Spleen (tissue), 11 donors: ENCODE measurements at regions not wholly inside any gene's neighbourhood (a gene's known extent, or its start where the extent isn't known, plus 50 kb on each side); places are given as distances from the start of the nearest gene placed in this dataset.
"Not testable (repeated sequence)": the region's sequence is repeated elsewhere in the genome, so short reads cannot be mapped to it uniquely, and the experiment has no call there.

Source experiments
- DNase-seq: peaks from one replicate; pipeline ENCODE4 v3.0.0-alpha.2; 2020
- H3K27ac ChIP-seq, 8 donors: fragments of 200-600 bp; sonication (generic) in 7 of 8; 1 replicate in 4 of 8; 2 replicates in 4 of 8; pipeline versions ENCODE4 v1.5.0 to v1.8.0; 2016 to 2021; ENCODE audit warnings: inconsistent platforms in 4 of 8, mild to moderate bottlenecking in 4 of 8, moderate library complexity in 1 of 8
- H3K27me3 ChIP-seq, 7 donors: fragments of 200-600 bp; sonication (generic) in 6 of 7; replicated peaks in 1 of 7; 1 replicate in 4 of 7; 2 replicates in 3 of 7; pipeline versions ENCODE4 v1.5.0 to v1.8.0; 2016 to 2021; ENCODE audit warnings: inconsistent platforms in 3 of 7, mild to moderate bottlenecking in 1 of 7
- H3K36me3 ChIP-seq, 6 donors: fragments of 200-600 bp; sonication (generic) in 5 of 6; 1 replicate in 4 of 6; 2 replicates in 2 of 6; pipeline versions ENCODE4 v1.5.0 to v1.8.0; 2016 to 2021; ENCODE audit warnings: inconsistent platforms in 2 of 6
- H3K4me1 ChIP-seq, 6 donors: fragments of 200-600 bp; sonication (generic) in 5 of 6; 1 replicate in 3 of 6; 2 replicates in 3 of 6; pipeline versions ENCODE4 v1.5.0 to v1.8.0; 2016 to 2021; ENCODE audit warnings: inconsistent platforms in 3 of 6
- H3K4me3 ChIP-seq, 8 donors: fragments of 200-600 bp; sonication (generic) in 7 of 8; 1 replicate in 4 of 8; 2 replicates in 4 of 8; pipeline versions ENCODE4 v1.5.0 to v1.8.0; 2016 to 2021; ENCODE audit warnings: inconsistent platforms in 4 of 8, mild to moderate bottlenecking in 4 of 8, moderate library complexity in 2 of 8
- H3K9me3 ChIP-seq, 8 donors: fragments of 200-600 bp; sonication (generic) in 7 of 8; 1 replicate in 4 of 8; 2 replicates in 4 of 8; pipeline versions ENCODE4 v1.5.0 to v1.8.0; 2016 to 2021; ENCODE audit warnings: inconsistent platforms in 4 of 8
- POLR2A ChIP-seq, 3 donors: fragments of 450-650 bp; IDR thresholded peaks; one replicate each; pipeline ENCODE4 v1.5.1; 2017; ENCODE audit warnings: antibody characterized with exemption in 3 of 3, mild to moderate bottlenecking in 1 of 3
- POLR2AphosphoS5 ChIP-seq, 3 donors: sonication (generic); formaldehyde crosslinking; IDR thresholded peaks; one replicate each; pipeline ENCODE4 v1.5.1; 2017; ENCODE audit warnings: antibody characterized with exemption in 3 of 3
- WGBS, 5 donors: extraction: QIAGEN DNeasy Blood & Tissue Kit in 3 of 5; methylation state at CpG; one replicate each; pipeline versions ENCODE4 v1.1.5 to v1.1.7; 2013 to 2018; 5-methylcytosine and 5-hydroxymethylcytosine counted together
- intact Hi-C: fragments of 100-400 bp; cut with DNase I; formaldehyde crosslinking; loops from one replicate; pipeline ENCODE4 v1.15.0; 2023; ENCODE audit warnings: low total_unique reads
- TF ChIP-seq, protein P1 (sequence below), 11 experiments: fragments of 200-600 bp in 7 of 11; fragments of 450-650 bp in 4 of 11; sonication (generic) in 4 of 11; IDR thresholded peaks in 8 of 11; conservative IDR thresholded peaks in 3 of 11; 1 replicate in 7 of 11; 2 replicates in 4 of 11; pipeline versions ENCODE4 v1.4.0 to v1.8.0; 2016 to 2021; ENCODE audit warnings: antibody characterized with exemption in 11 of 11, inconsistent platforms in 4 of 11, mild to moderate bottlenecking in 1 of 11
- donor health status: healthy with polysubstance abuse.
- donor health status: DM: no; HTN: no; CAD: no; lungs with moderate emphysema.
- donor health status: DM: no; HTN: no; CAD: no.
- donor health status: Bipolar disorder and iron deficiency.
- donor health status: healthy.
- donor health status: DM: no; HTN: no; CAD: no.
- donor health status: DM: yes; HTN: yes; CAD: no.

DNA sequence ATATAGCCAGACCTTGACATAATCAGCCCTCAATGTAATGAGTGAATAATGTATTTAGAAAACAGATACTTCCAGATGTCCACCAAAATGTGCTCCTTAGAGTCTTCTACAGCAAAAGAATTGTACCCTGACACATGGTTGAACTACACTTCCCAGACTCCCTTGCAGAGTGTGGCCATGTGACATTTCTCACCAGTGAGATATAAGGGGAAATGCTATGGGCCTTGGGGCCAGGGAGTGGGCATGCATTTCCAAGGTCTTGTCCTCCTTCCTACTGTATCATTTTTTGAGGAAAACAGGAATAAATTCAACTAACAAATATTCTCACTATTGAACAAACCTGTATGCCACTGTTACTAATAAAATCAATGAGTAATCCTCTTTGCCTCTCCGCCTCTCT is 211.4 kb upstream of the SMLR1 start:
- Histone ChIP-seq H3K36me3 (no peaks in the 10 kb centered on the region), H3K4me1 (no peaks in the 10 kb centered on the region), H3K27ac (no peak overlapping the region), H3K4me3 (no peak overlapping the region), H3K27me3 (no peaks in the 10 kb centered on the region), H3K9me3 (no peaks in the 10 kb centered on the region)
- no peak for DNase-seq
- intact Hi-C loops: no loop called here
- TF ChIP-seq, protein P1, sequence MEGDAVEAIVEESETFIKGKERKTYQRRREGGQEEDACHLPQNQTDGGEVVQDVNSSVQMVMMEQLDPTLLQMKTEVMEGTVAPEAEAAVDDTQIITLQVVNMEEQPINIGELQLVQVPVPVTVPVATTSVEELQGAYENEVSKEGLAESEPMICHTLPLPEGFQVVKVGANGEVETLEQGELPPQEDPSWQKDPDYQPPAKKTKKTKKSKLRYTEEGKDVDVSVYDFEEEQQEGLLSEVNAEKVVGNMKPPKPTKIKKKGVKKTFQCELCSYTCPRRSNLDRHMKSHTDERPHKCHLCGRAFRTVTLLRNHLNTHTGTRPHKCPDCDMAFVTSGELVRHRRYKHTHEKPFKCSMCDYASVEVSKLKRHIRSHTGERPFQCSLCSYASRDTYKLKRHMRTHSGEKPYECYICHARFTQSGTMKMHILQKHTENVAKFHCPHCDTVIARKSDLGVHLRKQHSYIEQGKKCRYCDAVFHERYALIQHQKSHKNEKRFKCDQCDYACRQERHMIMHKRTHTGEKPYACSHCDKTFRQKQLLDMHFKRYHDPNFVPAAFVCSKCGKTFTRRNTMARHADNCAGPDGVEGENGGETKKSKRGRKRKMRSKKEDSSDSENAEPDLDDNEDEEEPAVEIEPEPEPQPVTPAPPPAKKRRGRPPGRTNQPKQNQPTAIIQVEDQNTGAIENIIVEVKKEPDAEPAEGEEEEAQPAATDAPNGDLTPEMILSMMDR (IDR thresholded peaks at IDR 0.05 in 8 of 11, conservative IDR thresholded peaks at IDR 0.05 in 3 of 11): no peak
- TF ChIP-seq POLR2AphosphoS5 (IDR thresholded peaks at IDR 0.05) (no peak), POLR2A (IDR thresholded peaks at IDR 0.05) (no peak)
- WGBS, 5 donors: 83 to 100% (median 97%) methylated on average over 1 of the region's 1 CpG

- Histone ChIP-seq H3K36me3 (no peaks in the 10 kb centered on the region), H3K9me3 (peaks cover 0 to under 1% (median 0%) of the 10 kb centered on the region in 8 donors), H3K27me3 (no peaks in the 10 kb centered on the region), H3K4me1 (no peaks in the 10 kb centered on the region), H3K4me3 (no peak overlapping the region), H3K27ac (no peak overlapping the region)
- TF ChIP-seq, protein P1 (IDR thresholded peaks at IDR 0.05 in 8 of 11, conservative IDR thresholded peaks at IDR 0.05 in 3 of 11): no peak
- TF ChIP-seq POLR2AphosphoS5 (IDR thresholded peaks at IDR 0.05): no peak
- no peak for TF ChIP-seq POLR2A (IDR thresholded peaks at IDR 0.05)
- intact Hi-C loops: no loop called here
- DNase-seq: no peak
- 75 to 89% (median 84%) methylated on average over 2 of the region's 2 CpGs for WGBS, 5 donors
Observed at GRCh38 chr6:130617658-130618057, 209.5 kb upstream of the SMLR1 start.

DNA sequence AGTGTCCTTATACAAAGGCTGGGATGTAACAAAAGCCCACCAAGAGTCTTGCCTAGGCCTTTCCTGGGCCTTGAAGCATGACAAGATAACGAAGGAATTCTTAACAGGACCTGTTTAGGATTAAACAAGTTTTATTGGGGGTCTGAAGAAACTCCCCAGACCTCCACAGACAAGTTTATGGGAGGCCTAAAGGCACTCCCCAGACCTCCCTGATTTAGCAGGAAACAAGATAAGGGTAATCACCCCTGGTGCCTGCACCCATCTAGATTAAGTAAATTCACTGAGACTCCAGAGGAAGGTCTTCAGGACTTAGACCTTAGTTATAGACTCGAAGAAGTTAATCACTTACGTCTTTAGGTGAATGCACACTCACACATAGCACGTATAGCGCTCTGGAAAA is 208.4 kb upstream of the SMLR1 start:
- H3K9me3 ChIP-seq, DNase-seq, H3K27ac ChIP-seq, intact Hi-C loops, H3K27me3 ChIP-seq, H3K4me3 ChIP-seq, H3K36me3 ChIP-seq, H3K4me1 ChIP-seq: not testable (repeated sequence)
- WGBS, 5 donors: 81 to 94% (median 85%) methylated on average over 5 of the region's 5 CpGs

DNA sequence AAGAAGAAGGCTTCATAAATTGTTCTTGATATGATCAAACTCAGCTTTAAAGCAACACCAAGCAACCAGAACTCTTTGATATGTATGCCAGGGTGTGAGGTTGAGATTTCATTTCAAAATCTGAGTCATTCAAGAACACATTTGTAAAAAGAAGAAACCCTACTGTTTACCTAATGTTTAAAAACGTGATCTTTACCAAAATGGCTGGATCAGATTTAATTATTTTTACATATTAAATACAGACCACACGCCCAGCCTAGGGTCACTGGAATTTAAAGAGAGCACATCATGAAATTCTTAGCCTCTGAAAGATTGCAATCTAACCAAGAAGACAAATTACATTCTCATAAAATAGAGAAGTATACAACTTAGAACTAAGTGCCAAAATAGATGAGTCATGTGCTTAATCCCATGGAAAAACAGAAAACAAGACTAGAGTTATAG is 206.8 kb upstream of the SMLR1 start:
- Histone ChIP-seq H3K4me3 (no peak overlapping the region), H3K36me3 (no peaks in the 10 kb centered on the region), H3K27ac (no peak overlapping the region), H3K27me3 (no peaks in the 10 kb centered on the region), H3K4me1 (no peaks in the 10 kb centered on the region), H3K9me3 (peaks cover 0 to 13% (median 2%) of the 10 kb centered on the region in 8 donors)
- intact Hi-C loops: no loop called here
- TF ChIP-seq, protein P1 (IDR thresholded peaks at IDR 0.05 in 8 of 11, conservative IDR thresholded peaks at IDR 0.05 in 3 of 11): no peak
- TF ChIP-seq POLR2A (IDR thresholded peaks at IDR 0.05) (no peak), POLR2AphosphoS5 (IDR thresholded peaks at IDR 0.05) (no peak)
- 43 to 64% (median 61%) methylated on average over 2 of the region's 2 CpGs for WGBS, 5 donors
- DNase-seq: no peak

DNA sequence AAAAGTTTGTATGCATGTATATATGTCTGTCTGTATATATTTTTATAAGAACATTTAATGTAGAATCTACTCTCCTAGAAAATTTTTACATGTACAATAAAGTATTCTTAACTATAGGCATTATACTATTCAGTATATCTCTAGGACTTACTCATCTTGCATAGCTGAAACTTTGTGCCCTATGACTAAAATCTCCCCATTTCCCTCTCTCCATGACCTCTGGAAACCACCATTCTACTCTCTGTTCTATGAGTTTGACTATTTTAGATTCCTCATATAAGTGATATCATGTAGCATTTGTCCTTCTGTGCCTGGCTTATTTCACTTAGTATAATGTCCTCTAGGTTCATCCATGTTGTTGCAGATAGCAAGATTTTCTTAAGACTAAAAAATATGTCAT is 205.1 kb upstream of the SMLR1 start:
- TF ChIP-seq POLR2A (IDR thresholded peaks at IDR 0.05): no peak
- TF ChIP-seq, protein P1 (IDR thresholded peaks at IDR 0.05 in 8 of 11, conservative IDR thresholded peaks at IDR 0.05 in 3 of 11): no peak
- TF ChIP-seq POLR2AphosphoS5 (IDR thresholded peaks at IDR 0.05): no peak
- H3K4me3 ChIP-seq: no peak overlapping the region
- H3K27me3 ChIP-seq: no peaks in the 10 kb centered on the region
- H3K27ac ChIP-seq: no peak overlapping the region
- H3K4me1 ChIP-seq: no peaks in the 10 kb centered on the region
- intact Hi-C loops: no loop called here
- DNase-seq: no peak
- H3K9me3 ChIP-seq: peaks cover 0 to 13% (median 2%) of the 10 kb centered on the region in 8 donors
- no peaks in the 10 kb centered on the region for H3K36me3 ChIP-seq
